ENCODE measurements at regions not wholly inside any gene's neighbourhood (a gene's known extent, or its start where the extent isn't known, plus 50 kb on each side); places are given as distances from the start of the nearest gene placed in this dataset.

- no peak for TF ChIP-seq CTCF (conservative IDR thresholded peaks at IDR 0.05)
- TF ChIP-seq EZH2 (IDR thresholded peaks at IDR 0.05; ENCODE audit: low read depth): no peak
Measured at GRCh38 chr2:147686365-147686764, 158.5 kb upstream of the ACVR2A start.
